ENCODE measurements at regions not wholly inside any gene's neighbourhood (a gene's known extent, or its start where the extent isn't known, plus 50 kb on each side); places are given as distances from the start of the nearest gene placed in this dataset.

DNA sequence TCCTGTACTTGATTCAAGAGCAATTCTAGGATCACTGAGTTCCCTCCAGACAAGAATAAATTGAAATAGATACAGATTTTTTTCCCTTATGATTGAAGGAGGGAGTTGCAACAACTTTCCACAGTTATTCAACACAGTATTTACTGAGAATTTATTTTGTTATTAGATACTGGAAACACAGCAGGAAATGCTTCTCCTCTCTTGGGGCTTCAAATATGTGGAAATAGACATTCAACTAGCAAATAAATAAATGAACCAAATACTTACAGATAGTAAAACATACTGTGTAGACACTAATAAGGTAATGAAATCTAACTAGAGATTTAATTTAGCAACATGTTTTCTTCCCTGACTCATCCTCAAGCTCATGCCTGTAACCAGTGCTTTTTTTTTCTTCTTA lies 169.2 kb downstream of the LNPK start:
- TF ChIP-seq, protein P1, sequence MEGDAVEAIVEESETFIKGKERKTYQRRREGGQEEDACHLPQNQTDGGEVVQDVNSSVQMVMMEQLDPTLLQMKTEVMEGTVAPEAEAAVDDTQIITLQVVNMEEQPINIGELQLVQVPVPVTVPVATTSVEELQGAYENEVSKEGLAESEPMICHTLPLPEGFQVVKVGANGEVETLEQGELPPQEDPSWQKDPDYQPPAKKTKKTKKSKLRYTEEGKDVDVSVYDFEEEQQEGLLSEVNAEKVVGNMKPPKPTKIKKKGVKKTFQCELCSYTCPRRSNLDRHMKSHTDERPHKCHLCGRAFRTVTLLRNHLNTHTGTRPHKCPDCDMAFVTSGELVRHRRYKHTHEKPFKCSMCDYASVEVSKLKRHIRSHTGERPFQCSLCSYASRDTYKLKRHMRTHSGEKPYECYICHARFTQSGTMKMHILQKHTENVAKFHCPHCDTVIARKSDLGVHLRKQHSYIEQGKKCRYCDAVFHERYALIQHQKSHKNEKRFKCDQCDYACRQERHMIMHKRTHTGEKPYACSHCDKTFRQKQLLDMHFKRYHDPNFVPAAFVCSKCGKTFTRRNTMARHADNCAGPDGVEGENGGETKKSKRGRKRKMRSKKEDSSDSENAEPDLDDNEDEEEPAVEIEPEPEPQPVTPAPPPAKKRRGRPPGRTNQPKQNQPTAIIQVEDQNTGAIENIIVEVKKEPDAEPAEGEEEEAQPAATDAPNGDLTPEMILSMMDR (conservative IDR thresholded peaks at IDR 0.05) = no peak
- TF ChIP-seq ZFX (IDR thresholded peaks at IDR 0.05) = no peak
- no peak overlapping the region for H3K27ac ChIP-seq

DNA sequence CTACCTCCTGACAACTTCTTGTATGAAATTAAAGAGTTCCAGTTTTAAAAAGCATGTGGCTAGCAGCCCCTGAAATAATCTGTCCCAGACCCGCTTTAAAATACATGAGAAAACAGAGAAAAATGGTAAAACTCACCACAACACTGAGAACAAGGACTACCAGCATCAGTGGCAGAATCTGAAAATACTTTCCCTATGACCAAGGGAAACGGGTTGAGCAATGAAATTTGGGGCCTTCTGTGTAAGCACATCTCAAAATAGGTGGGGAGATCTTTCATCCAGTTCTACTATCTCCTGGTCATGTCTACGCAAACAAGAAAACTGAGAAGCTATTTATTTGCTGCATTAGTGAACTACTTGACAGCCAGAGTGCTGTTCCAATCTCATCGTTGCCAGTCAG lies 172.3 kb downstream of the LNPK start:
- no peak for TF ChIP-seq ZFX (IDR thresholded peaks at IDR 0.05)
- TF ChIP-seq, protein P1 (conservative IDR thresholded peaks at IDR 0.05) = no peak
- H3K27ac ChIP-seq = no peak overlapping the region

- TF ChIP-seq ZFX (IDR thresholded peaks at IDR 0.05) = no peak
- TF ChIP-seq, protein P1 (conservative IDR thresholded peaks at IDR 0.05) = no peak
- no peak overlapping the region for H3K27ac ChIP-seq
These were observed 174.2 kb downstream of the LNPK start for GRCh38 chr2:175827856-175828255.

DNA sequence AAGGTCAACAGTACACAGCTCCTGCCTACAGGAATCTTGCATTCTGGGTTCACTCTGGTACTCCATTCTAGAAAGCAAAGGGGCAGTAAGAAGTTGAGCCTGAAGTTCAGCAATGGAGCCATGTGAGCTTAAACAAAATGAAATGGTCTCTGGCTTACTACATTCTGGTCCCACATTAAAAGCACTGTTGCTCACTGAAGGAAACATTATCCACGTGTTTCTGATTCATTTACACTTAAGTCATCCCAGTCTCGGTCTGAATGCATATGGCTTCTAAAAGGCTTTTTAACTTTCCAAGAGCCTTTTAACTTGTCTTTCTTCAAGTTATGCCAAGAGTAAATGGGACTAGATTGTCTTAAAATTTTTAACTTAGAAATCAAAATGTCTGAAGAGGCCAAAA lies 177.8 kb downstream of the LNPK start:
- no peak overlapping the region for H3K27ac ChIP-seq
- TF ChIP-seq, protein P1 (conservative IDR thresholded peaks at IDR 0.05) = no peak
- TF ChIP-seq ZFX (IDR thresholded peaks at IDR 0.05) = no peak

- TF ChIP-seq, protein P1 (conservative IDR thresholded peaks at IDR 0.05) = no peak
- no peak for TF ChIP-seq ZFX (IDR thresholded peaks at IDR 0.05)
- H3K27ac ChIP-seq = no peak overlapping the region
These were observed 178.4 kb downstream of the LNPK start for GRCh38 chr2:175823707-175824073.

- TF ChIP-seq, protein P1 (conservative IDR thresholded peaks at IDR 0.05) = no peak
- TF ChIP-seq ZFX (IDR thresholded peaks at IDR 0.05) = no peak
- no peak overlapping the region for H3K27ac ChIP-seq
These were observed 178.9 kb downstream of the LNPK start for GRCh38 chr2:175823002-175823706.

DNA sequence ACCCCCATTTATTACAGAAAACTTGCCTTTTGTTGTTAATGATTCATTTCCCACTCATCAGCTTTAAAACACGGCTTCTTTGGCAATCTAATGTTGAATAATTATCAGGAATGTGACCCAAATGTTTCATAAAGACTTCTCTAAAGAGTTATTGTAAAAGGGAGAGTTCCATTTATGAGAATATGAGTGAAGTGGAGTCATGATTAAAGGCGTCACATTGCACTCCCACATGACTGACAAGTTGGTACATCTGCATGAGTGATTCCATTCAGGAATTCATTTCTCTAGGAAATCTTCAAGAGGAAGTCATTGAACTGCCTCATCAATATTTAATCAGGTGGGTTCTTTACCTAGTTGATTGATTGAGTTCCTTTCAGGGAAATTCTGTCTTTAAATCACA lies 184.8 kb downstream of the LNPK start:
- TF ChIP-seq ZFX (IDR thresholded peaks at IDR 0.05) = no peak
- TF ChIP-seq, protein P1 (conservative IDR thresholded peaks at IDR 0.05) = no peak
- H3K27ac ChIP-seq = no peak overlapping the region

Data from C4-2B (cell line).